MM.1S (cell line): ENCODE measurements at regions not wholly inside any gene's neighbourhood (a gene's known extent, or its start where the extent isn't known, plus 50 kb on each side); places are given as distances from the start of the nearest gene placed in this dataset.

Experiments used
- CTCF ChIP-seq: fragments of 300-600 bp; sonication (generic); IDR thresholded peaks from 2 replicates; pipeline ENCODE4 v1.5.1; 2016; ENCODE audit warnings: antibody characterized with exemption, low read length, mixed read lengths
- EZH2 ChIP-seq: fragments of 300-600 bp; sonication (generic); optimal IDR thresholded peaks from 2 replicates; pipeline ENCODE3; 2017; ENCODE audit warnings: low read depth, mild to moderate bottlenecking, antibody characterized with exemption, low read length, mixed read lengths

- TF ChIP-seq CTCF (no peak), EZH2 (no peak)
These were observed 273.8 kb downstream of the TTC8 start for GRCh38 chr14:89098254-89098653.
